ENCODE measurements at regions not wholly inside any gene's neighbourhood (a gene's known extent, or its start where the extent isn't known, plus 50 kb on each side); places are given as distances from the start of the nearest gene placed in this dataset.

DNA sequence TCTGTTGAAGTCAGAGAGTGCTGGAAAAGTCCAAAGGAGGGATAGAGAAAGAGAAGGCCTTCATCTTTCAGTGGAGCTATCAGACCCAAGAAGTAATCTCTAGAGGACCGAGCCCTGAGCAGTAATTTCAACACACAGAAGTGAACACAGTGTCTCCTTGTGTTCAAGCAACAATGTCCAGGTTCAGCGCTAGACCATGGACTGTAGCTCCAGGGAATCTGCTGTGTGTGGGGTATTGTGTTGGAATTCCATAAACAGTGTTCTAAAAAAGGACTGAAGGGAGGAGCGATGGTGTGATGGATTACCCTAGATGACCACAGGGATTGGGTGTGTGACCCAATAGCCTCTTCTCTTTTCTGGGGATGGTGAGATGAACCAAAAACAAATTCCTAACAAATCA, 165.9 kb downstream of the BLID start:
- no peak for DNase-seq
- H3K27ac Mint-ChIP-seq = no peak overlapping the region
- H3K27me3 Mint-ChIP-seq (ENCODE audit: low read depth in 3 of 3) = peaks cover 0 to 7% (median 4%) of the 10 kb centered on the region in 3 donors
- no peak overlapping the region for H3K4me3 Mint-ChIP-seq
- peaks cover 0 to 1% (median 0%) of the 10 kb centered on the region in 6 donors for H3K9me3 Mint-ChIP-seq
- H3K4me1 Mint-ChIP-seq = no peaks in the 10 kb centered on the region
- no peaks in the 10 kb centered on the region for H3K36me3 Mint-ChIP-seq

DNA sequence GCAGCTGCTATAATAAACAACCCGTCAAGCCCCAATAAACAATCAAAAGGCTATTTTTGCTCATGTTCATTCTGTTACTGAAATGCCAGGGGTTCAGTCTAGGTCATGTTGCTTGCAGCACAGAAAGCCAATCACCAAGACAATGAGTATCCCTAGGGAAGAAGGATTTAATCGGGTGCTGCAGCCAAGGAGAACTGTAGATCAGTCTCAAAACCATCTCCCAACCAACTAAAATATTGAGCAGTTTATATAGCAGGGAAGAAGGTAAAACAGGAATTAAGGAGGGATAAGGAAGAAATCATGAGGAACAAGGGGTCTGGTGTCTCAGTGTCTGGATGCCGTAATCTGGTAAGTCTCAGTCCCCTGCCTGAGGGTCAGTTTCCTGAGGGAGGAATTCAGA, 169.5 kb downstream of the BLID start:
- H3K36me3 Mint-ChIP-seq = no peaks in the 10 kb centered on the region
- peaks cover 0 to 9% (median 7%) of the 10 kb centered on the region in 3 donors for H3K27me3 Mint-ChIP-seq (ENCODE audit: low read depth in 3 of 3)
- H3K9me3 Mint-ChIP-seq = peaks cover 0 to 4% (median 0%) of the 10 kb centered on the region in 6 donors
- H3K4me1 Mint-ChIP-seq = no peaks in the 10 kb centered on the region
- no peak overlapping the region for H3K4me3 Mint-ChIP-seq
- DNase-seq = no peak
- no peak overlapping the region for H3K27ac Mint-ChIP-seq

DNA sequence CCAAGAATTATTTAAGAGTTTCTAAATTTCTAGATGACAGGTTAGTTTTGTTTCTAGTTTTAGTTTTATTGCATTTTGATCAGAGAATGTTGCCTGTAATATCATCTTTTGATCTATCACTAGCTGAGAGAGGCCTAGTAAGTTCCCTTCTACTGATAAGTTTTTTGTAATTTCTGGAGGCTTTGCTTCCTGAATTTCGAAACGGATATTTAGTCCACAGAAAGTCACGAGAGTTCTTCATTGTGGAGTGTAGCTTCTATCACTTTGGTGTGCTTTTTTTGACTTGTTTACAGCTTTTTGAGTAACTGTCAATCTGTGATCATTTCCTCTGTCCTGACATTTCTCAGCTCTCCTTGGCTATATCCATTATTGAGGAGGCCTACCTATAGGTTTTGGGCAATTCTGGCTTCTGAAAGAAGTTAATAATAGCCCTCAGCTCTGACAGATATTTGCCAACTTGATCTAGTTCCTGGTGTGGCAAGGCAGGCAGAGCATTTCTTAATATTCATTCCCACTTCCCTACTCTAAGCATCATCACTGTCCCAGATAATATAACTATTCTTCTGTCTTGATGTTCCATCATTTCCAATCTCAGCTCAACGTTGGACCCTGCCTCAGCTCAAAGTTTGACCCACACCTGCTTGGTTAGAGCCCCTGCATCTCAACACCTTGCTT, 171.3 kb downstream of the BLID start:
- Mint-ChIP-seq H3K36me3 (no peaks in the 10 kb centered on the region), H3K4me1 (no peaks in the 10 kb centered on the region), H3K4me3 (no peak overlapping the region), H3K27me3 (ENCODE audit: low read depth in 3 of 3) (peaks cover 4 to 11% (median 9%) of the 10 kb centered on the region in 3 donors), H3K9me3 (peaks cover 0 to 4% (median 0%) of the 10 kb centered on the region in 6 donors), H3K27ac (no peak overlapping the region)
- DNase-seq = no peak

DNA sequence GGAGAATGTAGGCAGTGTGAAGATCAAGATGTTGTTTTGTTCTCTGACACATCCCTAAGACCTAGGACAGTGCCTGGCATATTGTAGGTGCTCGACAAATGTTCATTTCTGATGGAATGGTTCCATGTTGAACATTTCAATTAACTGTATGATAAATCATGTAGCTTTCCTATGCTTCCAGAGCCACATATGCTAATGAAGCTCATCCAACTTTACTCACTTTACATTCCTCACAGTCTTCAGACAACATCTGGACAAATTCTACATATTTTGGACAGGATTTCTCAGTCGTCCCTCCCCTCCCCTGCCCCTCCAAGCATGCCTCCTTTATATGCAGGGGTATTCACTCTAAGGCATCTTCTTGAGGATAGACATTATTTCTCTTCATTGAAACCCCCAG, 177.9 kb downstream of the BLID start:
- peaks cover 3 to 9% (median 8%) of the 10 kb centered on the region in 3 donors for H3K27me3 Mint-ChIP-seq (ENCODE audit: low read depth in 3 of 3)
- H3K9me3 Mint-ChIP-seq = peaks cover 0 to 3% (median 0%) of the 10 kb centered on the region in 6 donors
- no peak overlapping the region for H3K4me3 Mint-ChIP-seq
- H3K27ac Mint-ChIP-seq = no peak overlapping the region
- no peaks in the 10 kb centered on the region for H3K4me1 Mint-ChIP-seq
- no peak for DNase-seq
- H3K36me3 Mint-ChIP-seq = no peaks in the 10 kb centered on the region

DNA sequence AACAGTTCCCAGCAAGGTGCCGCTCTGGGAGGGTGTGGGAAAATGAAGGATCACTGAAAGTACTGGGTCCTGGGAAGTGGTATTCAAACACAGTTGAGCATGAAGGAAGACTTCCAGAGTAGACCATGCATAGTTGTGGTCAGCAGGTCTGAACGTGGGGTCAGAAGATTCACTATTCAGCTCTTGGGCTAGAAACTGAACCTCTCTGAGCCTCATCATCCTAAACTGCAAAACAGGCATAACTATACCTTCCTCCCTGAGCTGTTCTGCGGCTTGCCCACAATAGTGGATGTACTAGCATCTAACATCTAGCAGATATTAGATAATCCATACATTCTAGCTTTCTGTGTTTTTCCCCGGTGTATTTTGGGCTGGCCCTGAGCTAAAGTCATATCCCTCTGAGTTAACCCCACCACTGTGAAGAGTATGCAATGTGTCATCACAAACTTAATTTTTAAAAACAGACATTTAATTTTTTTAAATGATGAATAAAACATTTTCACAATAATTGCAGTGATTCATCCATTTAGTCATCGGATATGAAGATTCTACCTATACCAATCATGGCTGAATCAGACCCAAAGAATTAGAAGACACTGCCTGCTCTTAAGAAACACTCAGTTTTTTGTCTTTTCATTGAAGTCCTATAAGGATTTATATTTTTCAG, 179.1 kb downstream of the BLID start:
- Mint-ChIP-seq H3K4me3 (no peak overlapping the region), H3K9me3 (peaks cover 0 to 3% (median 0%) of the 10 kb centered on the region in 6 donors), H3K36me3 (no peaks in the 10 kb centered on the region), H3K4me1 (no peaks in the 10 kb centered on the region), H3K27me3 (ENCODE audit: low read depth in 3 of 3) (peaks cover 3 to 9% (median 9%) of the 10 kb centered on the region in 3 donors), H3K27ac (no peak overlapping the region)
- no peak for DNase-seq

DNA sequence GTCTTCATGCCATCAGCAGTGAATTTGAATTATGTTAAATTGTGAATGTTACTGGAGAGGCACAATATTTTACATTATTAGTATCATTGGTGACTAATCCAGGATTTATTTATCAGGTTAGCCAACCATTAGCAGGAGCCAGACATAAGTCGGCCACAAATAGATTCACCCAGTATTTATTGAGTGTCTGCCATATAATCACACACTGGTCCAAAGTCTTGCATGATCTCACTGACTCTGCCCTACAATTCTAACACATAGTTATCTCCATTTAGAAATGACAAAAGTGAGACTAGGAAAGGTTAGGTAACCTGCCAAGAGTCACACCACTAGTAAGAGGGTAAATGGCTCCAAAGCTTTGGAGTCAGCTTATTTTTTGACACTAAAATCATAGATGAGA, 179.6 kb downstream of the BLID start:
- Mint-ChIP-seq H3K9me3 (peaks cover 0 to 3% (median 0%) of the 10 kb centered on the region in 6 donors), H3K27ac (no peak overlapping the region), H3K4me1 (no peaks in the 10 kb centered on the region), H3K27me3 (ENCODE audit: low read depth in 3 of 3) (peaks cover 3 to 10% (median 9%) of the 10 kb centered on the region in 3 donors), H3K4me3 (no peak overlapping the region), H3K36me3 (no peaks in the 10 kb centered on the region)
- no peak for DNase-seq

DNA sequence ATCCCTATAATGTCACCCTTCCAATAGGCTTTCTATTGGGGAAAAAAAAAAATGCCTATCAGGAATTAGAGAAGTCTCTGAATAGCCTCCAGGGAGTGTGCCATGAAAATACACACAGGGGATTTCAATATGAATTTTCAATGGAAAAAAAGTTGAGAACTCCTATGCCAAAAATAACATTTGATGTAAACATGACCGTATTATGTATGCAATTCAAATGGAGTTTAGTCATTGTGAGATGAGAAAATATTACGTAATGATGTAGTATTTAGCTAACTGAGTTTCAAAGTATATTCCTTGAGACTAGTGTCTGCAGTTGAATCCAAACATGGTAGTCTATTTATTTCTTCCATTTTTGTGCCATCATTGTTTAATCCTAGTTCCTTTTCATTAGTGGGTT, 182.3 kb downstream of the BLID start:
- H3K4me1 Mint-ChIP-seq = no peaks in the 10 kb centered on the region
- no peak overlapping the region for H3K4me3 Mint-ChIP-seq
- no peaks in the 10 kb centered on the region for H3K9me3 Mint-ChIP-seq
- H3K27ac Mint-ChIP-seq = no peak overlapping the region
- peaks cover 0 to 6% (median 6%) of the 10 kb centered on the region in 3 donors for H3K27me3 Mint-ChIP-seq (ENCODE audit: low read depth in 3 of 3)
- H3K36me3 Mint-ChIP-seq = no peaks in the 10 kb centered on the region
- no peak for DNase-seq

DNA sequence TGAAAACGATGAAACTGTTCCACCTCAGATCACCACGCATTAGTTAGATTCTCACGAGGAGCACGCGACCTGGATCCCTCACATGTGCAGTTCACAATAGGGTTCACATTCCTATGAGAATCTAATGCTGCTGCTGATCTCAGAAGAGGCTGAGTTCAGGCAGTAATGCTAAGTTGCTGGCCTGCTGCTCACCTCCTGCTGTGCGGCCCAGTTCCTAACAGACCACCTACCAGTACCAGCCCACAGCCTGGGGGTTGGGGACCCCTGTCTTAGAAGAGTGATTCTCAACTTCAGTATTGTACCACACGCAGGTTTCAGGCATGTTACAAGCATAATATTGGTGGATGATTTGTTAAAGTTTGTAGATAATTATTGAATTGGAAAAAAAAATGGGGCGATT, 182.7 kb downstream of the BLID start:
- H3K4me1 Mint-ChIP-seq = no peaks in the 10 kb centered on the region
- no peak overlapping the region for H3K4me3 Mint-ChIP-seq
- no peak overlapping the region for H3K27ac Mint-ChIP-seq
- no peak for DNase-seq
- no peaks in the 10 kb centered on the region for H3K36me3 Mint-ChIP-seq
- peaks cover 0 to 4% (median 4%) of the 10 kb centered on the region in 3 donors for H3K27me3 Mint-ChIP-seq (ENCODE audit: low read depth in 3 of 3)
- no peaks in the 10 kb centered on the region for H3K9me3 Mint-ChIP-seq

DNA sequence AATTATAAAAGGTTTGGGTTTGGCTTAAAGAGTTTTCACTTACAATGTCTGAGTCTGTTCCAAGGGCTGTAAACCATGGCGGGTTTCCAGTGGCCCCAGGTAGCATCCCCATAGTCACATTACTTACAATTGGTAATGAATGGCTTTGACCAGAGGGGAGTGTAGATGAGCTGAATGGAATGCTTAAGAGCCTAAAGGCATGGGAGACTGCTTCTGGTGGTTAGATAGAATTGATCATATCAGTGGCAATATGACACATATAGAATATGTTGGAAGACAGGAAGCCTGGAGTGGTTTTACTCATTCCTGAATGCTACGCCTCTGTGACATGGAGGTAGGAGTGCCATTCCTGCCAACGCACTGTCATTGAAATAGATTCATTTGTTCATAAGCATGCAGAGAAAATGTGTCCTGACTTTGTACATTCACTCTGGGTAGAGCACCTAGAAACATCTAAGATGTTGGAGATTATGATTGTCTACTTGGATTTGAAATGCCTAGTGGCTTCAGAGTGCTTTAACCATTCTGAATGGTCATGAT, 183.3 kb downstream of the BLID start:
- Mint-ChIP-seq H3K36me3 (no peaks in the 10 kb centered on the region), H3K27me3 (ENCODE audit: low read depth in 3 of 3) (peaks cover 0 to 2% (median under 1%) of the 10 kb centered on the region in 3 donors), H3K27ac (no peak overlapping the region), H3K9me3 (no peaks in the 10 kb centered on the region), H3K4me1 (no peaks in the 10 kb centered on the region), H3K4me3 (no peak overlapping the region)
- DNase-seq = no peak

DNA sequence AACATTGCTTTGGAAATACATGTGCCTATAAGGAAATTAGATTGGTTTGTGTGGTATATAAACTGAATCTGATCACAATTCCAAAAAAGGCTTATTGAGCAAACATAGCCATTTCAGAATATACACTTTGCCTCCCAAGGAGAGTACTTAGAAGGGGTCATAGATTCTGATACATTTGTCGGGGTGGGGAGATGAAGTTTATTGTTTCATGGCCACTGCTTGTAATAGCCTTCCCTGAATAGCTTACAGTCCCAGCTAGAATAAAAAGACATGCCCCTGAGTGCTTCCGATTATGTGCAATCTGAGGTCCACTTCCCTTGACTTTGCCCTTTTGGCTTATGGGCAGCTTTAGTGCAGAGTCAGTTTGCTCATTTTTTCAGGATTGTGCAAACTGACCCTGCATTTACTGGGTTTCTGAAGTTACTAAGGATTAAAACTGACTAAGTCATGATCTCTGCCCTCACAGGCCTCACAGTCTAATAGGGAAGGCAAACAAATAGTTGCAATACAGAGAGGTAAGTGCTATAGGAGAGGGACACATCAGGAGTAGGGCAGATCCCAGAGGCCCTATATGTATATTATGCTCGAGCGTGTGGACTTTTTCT, 184.2 kb downstream of the BLID start:
- Mint-ChIP-seq H3K27me3 (ENCODE audit: low read depth in 3 of 3) (peaks cover 0 to 10% (median 3%) of the 10 kb centered on the region in 3 donors), H3K9me3 (no peaks in the 10 kb centered on the region), H3K36me3 (no peaks in the 10 kb centered on the region), H3K27ac (no peak overlapping the region), H3K4me3 (no peak overlapping the region), H3K4me1 (no peaks in the 10 kb centered on the region)
- no peak for DNase-seq

DNA sequence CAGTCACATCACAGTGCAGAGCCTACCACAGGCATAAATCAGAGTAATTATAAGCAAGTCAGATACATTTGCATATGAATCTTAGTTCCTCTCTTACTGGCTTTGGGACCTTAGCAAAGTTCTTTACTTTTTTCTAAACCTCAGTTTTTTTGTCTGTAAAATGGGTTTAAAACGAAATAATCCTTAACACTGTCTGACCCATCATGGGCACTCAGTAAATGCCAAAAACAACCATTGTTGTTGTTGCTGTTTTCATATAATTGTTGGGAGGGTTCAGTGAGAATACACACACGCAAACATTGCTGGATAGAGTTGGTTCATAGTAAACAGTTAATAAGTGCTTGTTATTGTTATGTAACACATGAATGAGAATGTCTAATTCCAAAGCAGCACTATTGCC, 184.9 kb downstream of the BLID start:
- H3K36me3 Mint-ChIP-seq = no peaks in the 10 kb centered on the region
- peaks cover 2 to 12% (median 3%) of the 10 kb centered on the region in 3 donors for H3K27me3 Mint-ChIP-seq (ENCODE audit: low read depth in 3 of 3)
- no peak overlapping the region for H3K4me3 Mint-ChIP-seq
- no peaks in the 10 kb centered on the region for H3K9me3 Mint-ChIP-seq
- H3K27ac Mint-ChIP-seq = no peak overlapping the region
- H3K4me1 Mint-ChIP-seq = no peaks in the 10 kb centered on the region
- DNase-seq = no peak

DNA sequence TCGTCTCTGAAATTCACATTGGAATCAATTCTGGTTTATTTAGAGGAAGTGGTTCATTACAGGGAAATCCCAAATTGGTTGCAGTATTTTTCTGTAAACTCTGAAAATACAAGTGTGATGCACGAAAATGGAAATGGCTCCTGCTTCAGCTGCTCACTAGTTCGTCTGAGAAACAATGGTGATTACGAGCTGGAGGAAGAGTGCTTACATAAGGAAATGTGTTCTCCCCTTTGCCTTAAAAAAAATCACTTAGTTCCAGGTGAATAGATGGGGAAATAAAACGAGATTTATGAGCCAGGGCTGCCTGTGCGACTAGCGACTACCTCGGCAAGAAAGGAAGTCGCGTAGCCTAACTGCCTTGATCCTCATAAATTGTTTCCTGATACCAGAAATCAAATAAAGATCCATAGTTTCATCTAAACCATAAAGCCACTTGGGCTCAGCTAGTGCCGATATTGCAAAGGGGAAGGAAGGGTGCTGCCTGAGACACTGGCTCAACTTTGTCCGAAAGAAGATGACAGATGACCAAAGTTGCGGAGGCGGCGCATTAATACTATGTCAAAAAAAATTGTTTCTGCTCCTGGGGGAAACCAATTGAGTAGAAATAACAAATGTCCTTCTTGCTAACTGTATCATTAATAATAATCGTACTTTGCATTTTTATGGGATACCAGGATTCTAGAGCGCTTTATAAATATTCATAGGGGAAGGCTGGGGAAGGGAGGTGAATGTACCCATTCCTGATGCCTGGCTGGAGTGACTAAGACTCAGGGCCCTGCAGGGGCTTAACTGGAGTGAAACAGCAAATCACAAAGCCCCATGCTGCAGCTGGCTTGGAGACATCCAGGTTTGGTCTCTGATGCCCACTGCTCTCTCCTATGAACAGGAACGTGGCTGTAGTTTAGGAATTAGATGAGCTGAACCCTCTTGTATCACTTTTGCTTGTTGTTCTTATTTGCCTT, 185.7 kb downstream of the BLID start:
- H3K27me3 Mint-ChIP-seq (ENCODE audit: low read depth in 3 of 3) = peaks cover 2 to 12% (median 3%) of the 10 kb centered on the region in 3 donors
- DNase-seq = no peak
- no peak overlapping the region for H3K4me3 Mint-ChIP-seq
- H3K4me1 Mint-ChIP-seq = no peaks in the 10 kb centered on the region
- no peak overlapping the region for H3K27ac Mint-ChIP-seq
- H3K9me3 Mint-ChIP-seq = no peaks in the 10 kb centered on the region
- H3K36me3 Mint-ChIP-seq = no peaks in the 10 kb centered on the region

DNA sequence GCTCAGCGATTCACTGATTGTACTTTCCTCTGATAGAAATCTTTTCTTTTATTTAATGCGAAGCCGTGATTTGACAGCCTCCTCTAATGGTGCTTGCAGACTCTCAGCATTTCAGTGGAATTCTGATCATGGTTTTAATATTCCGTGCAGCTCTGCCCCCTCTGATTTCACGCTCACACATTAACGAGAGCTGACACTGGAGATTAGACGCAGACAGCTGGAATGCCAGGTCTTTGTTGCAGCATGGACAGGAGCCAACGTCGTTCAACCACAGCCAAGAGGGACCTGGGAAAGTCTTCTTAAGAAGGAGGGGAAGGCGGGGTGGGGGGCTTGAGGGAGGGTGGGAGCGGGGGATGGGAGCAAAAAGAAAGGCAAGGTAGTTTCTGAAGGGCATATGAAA, 186.4 kb downstream of the BLID start:
- H3K27me3 Mint-ChIP-seq (ENCODE audit: low read depth in 3 of 3) = peaks cover 2 to 12% (median 3%) of the 10 kb centered on the region in 3 donors
- H3K4me1 Mint-ChIP-seq = no peaks in the 10 kb centered on the region
- DNase-seq = no peak
- no peak overlapping the region for H3K4me3 Mint-ChIP-seq
- H3K9me3 Mint-ChIP-seq = no peaks in the 10 kb centered on the region
- H3K36me3 Mint-ChIP-seq = no peaks in the 10 kb centered on the region
- no peak overlapping the region for H3K27ac Mint-ChIP-seq

All from immature natural killer cell (primary cell).